22Rv1 (cell line): ENCODE measurements at regions not wholly inside any gene's neighbourhood (a gene's known extent, or its start where the extent isn't known, plus 50 kb on each side); places are given as distances from the start of the nearest gene placed in this dataset.

Source experiments
- H3K27ac ChIP-seq: fragments of 450-650 bp; 2 replicates; pipeline ENCODE4 v1.5.1; 2017
- CTCF ChIP-seq: fragments of 450-650 bp; IDR thresholded peaks from 2 replicates; pipeline ENCODE4 v1.5.1; 2017; ENCODE audit warnings: mild to moderate bottlenecking
- ZFX ChIP-seq: fragments of 450-650 bp; IDR thresholded peaks from 2 replicates; pipeline ENCODE4 v1.6.1; 2017; ENCODE audit warnings: antibody characterized with exemption, borderline replicate concordance

DNA sequence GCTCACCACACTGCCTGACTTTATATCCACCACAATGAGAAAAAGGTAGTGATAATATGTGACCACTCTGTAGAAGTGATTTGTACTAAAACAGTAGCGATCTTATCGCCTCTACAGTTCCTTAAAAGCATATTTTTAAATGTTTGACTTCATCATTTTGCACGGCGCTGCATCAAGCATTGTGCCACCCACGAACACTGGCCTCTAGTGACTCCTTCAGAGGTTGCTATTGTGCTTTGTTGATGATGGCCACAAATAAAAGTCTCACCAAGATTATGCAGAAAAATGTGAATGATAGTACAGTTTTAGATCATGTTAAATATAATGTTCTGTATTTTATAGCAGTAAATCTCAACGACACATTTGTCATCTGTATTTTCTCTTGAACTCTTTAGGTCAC lies 186.5 kb upstream of the NCAM2 start:
- no peak overlapping the region for H3K27ac ChIP-seq
- TF ChIP-seq CTCF (no peak), ZFX (no peak)

DNA sequence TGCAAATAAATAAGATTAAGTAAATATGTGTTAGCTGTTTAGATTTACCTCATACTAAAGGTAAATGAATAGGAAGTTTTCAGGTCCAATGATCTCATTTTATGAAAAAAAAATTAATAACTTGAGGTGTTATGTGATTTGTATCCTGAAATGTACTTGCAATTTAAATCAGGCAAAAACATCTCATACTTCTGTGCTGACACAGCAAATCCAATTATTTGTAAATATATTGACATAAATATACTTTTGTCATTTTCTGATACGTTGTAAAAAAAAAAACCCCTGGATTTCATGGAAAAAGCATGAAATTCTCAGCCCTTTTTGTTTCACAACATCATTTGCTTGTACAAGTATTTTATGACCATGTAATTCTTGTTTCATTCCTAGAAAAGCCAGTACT lies 184.1 kb upstream of the NCAM2 start:
- H3K27ac ChIP-seq = no peak overlapping the region
- TF ChIP-seq ZFX = no peak
- TF ChIP-seq CTCF = no peak

GRCh38 chr21:20822666-20823065 lies 175.5 kb upstream of the NCAM2 start:
- H3K27ac ChIP-seq = no peak overlapping the region
- TF ChIP-seq ZFX = no peak
- TF ChIP-seq CTCF = no peak

GRCh38 chr21:20852866-20853265 lies 145.3 kb upstream of the NCAM2 start:
- no peak overlapping the region for H3K27ac ChIP-seq
- TF ChIP-seq CTCF (no peak), ZFX (no peak)

GRCh38 chr21:20856926-20857325 lies 141.3 kb upstream of the NCAM2 start:
- TF ChIP-seq CTCF = no peak
- TF ChIP-seq ZFX = no peak
- H3K27ac ChIP-seq = 0 out of 2 replicates have a peak overlapping the region, but pooled peaks have one; percentile 13

GRCh38 chr21:20874202-20874601 lies 124.0 kb upstream of the NCAM2 start:
- TF ChIP-seq ZFX (no peak), CTCF (no peak)
- H3K27ac ChIP-seq = no peak overlapping the region

- peak; percentile 67 for TF ChIP-seq CTCF
- TF ChIP-seq ZFX = no peak
- H3K27ac ChIP-seq = no peak overlapping the region
Measured at GRCh38 chr21:20875742-20876141, 122.5 kb upstream of the NCAM2 start.

DNA sequence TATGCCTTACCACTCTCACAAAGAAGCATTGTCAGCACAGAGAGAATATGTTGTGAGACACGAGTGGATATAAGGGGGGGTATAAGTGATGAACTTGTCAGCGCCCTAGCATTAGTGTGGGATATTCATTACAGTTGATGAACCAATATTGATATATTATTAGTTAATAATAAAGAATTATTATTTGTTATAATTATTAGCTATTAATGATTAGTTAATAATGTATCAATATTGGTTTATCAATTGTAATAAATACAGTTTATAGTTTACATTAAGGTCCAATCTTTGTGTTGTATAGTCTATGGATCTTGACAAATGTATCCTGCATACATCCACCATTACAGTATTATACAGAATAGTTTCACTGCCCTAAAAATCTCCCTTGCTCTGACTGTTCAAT lies 120.2 kb upstream of the NCAM2 start:
- TF ChIP-seq ZFX = no peak
- TF ChIP-seq CTCF = no peak

More for the DNA sequence above, 120.2 kb upstream of the NCAM2 start:
- no peak overlapping the region for H3K27ac ChIP-seq
